WTC11 (cell line): ENCODE measurements at regions not wholly inside any gene's neighbourhood (a gene's known extent, or its start where the extent isn't known, plus 50 kb on each side); places are given as distances from the start of the nearest gene placed in this dataset.

Source experiments
- ATAC-seq: fragments of 200-7000 bp; cut with Tn5 transposase; 2 replicates; pipeline ENCODE4 v1.10.0; 2021; ENCODE audit warnings: mild to moderate bottlenecking, moderate library complexity
- CTCF ChIA-PET: fragments of 300-600 bp; sonication (Branson Sonifier 250); formaldehyde crosslinking; loops from one replicate; lab custom pipeline; 2021; ENCODE audit warnings: antibody characterized with exemption; lab: Charles Lee
- POLR2A ChIA-PET: fragments of 350-600 bp; sonication (Branson Sonifier 250); formaldehyde crosslinking; loops from one replicate; lab custom pipeline; 2021; ENCODE audit warnings: antibody characterized with exemption; lab: Charles Lee
- DNase-seq: peaks from one replicate; pipeline ENCODE4 v3.0.0; 2021; ENCODE audit warnings: low spot score
- H3K27ac Mint-ChIP-seq: 2 replicates; pipeline ENCODE4 v1.8.0; 2021; ENCODE audit warnings: mixed read lengths
- H3K27me3 Mint-ChIP-seq: 2 replicates; pipeline ENCODE4 v1.8.0; 2021; ENCODE audit warnings: low read depth, mild to moderate bottlenecking, moderate library complexity, mixed read lengths
- H3K36me3 Mint-ChIP-seq: 2 replicates; pipeline ENCODE4 v1.8.0; 2021; ENCODE audit warnings: mixed read lengths
- H3K4me1 Mint-ChIP-seq: 2 replicates; pipeline ENCODE4 v1.8.0; 2022; ENCODE audit warnings: mixed read lengths
- H3K4me3 Mint-ChIP-seq: 2 replicates; pipeline ENCODE4 v1.8.0; 2021; ENCODE audit warnings: mild to moderate bottlenecking, moderate library complexity, mixed read lengths
- H3K9me3 Mint-ChIP-seq: 2 replicates; pipeline ENCODE4 v1.8.0; 2021; ENCODE audit warnings: mixed read lengths
- AFF4 ChIP-seq: sonication (generic); formaldehyde crosslinking; IDR thresholded peaks from 2 replicates; pipeline ENCODE4 v1.8.1; 2023; ENCODE audit warnings: mild to moderate bottlenecking, missing genetic modification reagents, borderline replicate concordance
- ATF1 ChIP-seq: sonication (generic); formaldehyde crosslinking; IDR thresholded peaks from 2 replicates; pipeline ENCODE4 v1.8.1; 2023; ENCODE audit warnings: mild to moderate bottlenecking, moderate library complexity, missing genetic modification reagents
- ESRRA ChIP-seq: sonication (generic); formaldehyde crosslinking; IDR thresholded peaks from 2 replicates; pipeline ENCODE4 v1.8.1; 2022; ENCODE audit warnings: mild to moderate bottlenecking, missing genetic modification reagents, borderline replicate concordance
- GABPB1 ChIP-seq: sonication (generic); formaldehyde crosslinking; IDR thresholded peaks from 2 replicates; pipeline ENCODE4 v1.8.1; 2023; ENCODE audit warnings: mild to moderate bottlenecking, missing genetic modification reagents
- GRHL2 ChIP-seq: fragments of 250-450 bp; sonication (Bioruptor Pico); IDR thresholded peaks from 2 replicates; pipeline ENCODE4 v1.8.0; 2022; ENCODE audit warnings: mild to moderate bottlenecking, moderate library complexity; ENCODE audit not compliant: insufficient replicate concordance, severe bottlenecking
- HMGA2 ChIP-seq: fragments of 250-450 bp; sonication (Bioruptor Pico); IDR thresholded peaks from 2 replicates; pipeline ENCODE4 v1.4.0; 2021; ENCODE audit warnings: mild to moderate bottlenecking, moderate library complexity
- NFE2L1 ChIP-seq: sonication (generic); formaldehyde crosslinking; IDR thresholded peaks from 2 replicates; pipeline ENCODE4 v1.8.1; 2023; ENCODE audit warnings: missing genetic modification reagents
- NR1H2 ChIP-seq: sonication (generic); formaldehyde crosslinking; IDR thresholded peaks from 2 replicates; pipeline ENCODE4 v1.9.0; 2021; ENCODE audit warnings: mild to moderate bottlenecking, moderate library complexity, missing genetic modification reagents
- PRDM15 ChIP-seq: sonication (generic); formaldehyde crosslinking; IDR thresholded peaks from 2 replicates; pipeline ENCODE4 v1.8.0; 2022; ENCODE audit warnings: missing genetic modification reagents
- SMAD3 ChIP-seq: sonication (generic); formaldehyde crosslinking; IDR thresholded peaks from 2 replicates; pipeline ENCODE4 v1.8.0; 2022; ENCODE audit warnings: missing genetic modification reagents, mild to moderate bottlenecking, borderline replicate concordance
- SP1 ChIP-seq: sonication (generic); formaldehyde crosslinking; conservative IDR thresholded peaks from 2 replicates; pipeline ENCODE4 v1.8.1; 2022; ENCODE audit warnings: missing genetic modification reagents
- ZNF232 ChIP-seq: sonication (generic); formaldehyde crosslinking; IDR thresholded peaks from 2 replicates; pipeline ENCODE4 v1.8.0; 2022; ENCODE audit warnings: mild to moderate bottlenecking, missing genetic modification reagents
- ZNF671 ChIP-seq: fragments of 250-450 bp; sonication (Bioruptor Pico); IDR thresholded peaks from 2 replicates; pipeline ENCODE4 v1.8.0; 2021; ENCODE audit warnings: mild to moderate bottlenecking
- TF ChIP-seq, protein P1 (sequence below): sonication (generic); formaldehyde crosslinking; IDR thresholded peaks from 2 replicates; pipeline ENCODE4 v1.8.0; 2023; ENCODE audit warnings: missing genetic modification reagents
- TF ChIP-seq, protein P2 (sequence below): sonication (generic); formaldehyde crosslinking; IDR thresholded peaks from 2 replicates; pipeline ENCODE4 v1.8.1; 2023; ENCODE audit warnings: mild to moderate bottlenecking, moderate library complexity, missing genetic modification reagents

- H3K27me3 Mint-ChIP-seq = no peaks in the 10 kb centered on the region
- TF ChIP-seq HMGA2 (CRISPR knock-in tag) (no peak), GRHL2 (CRISPR knock-in tag) (no peak), ZNF232 (CRISPR knock-in tag) (no peak), NR1H2 (CRISPR knock-in tag) (no peak), SMAD3 (CRISPR knock-in tag) (no peak), AFF4 (CRISPR knock-in tag) (no peak), ATF1 (CRISPR knock-in tag) (no peak), ZNF671 (CRISPR knock-in tag) (no peak), NFE2L1 (CRISPR knock-in tag) (no peak), GABPB1 (CRISPR knock-in tag) (no peak), SP1 (no peak), PRDM15 (CRISPR knock-in tag) (no peak)
- TF ChIP-seq, protein P1, sequence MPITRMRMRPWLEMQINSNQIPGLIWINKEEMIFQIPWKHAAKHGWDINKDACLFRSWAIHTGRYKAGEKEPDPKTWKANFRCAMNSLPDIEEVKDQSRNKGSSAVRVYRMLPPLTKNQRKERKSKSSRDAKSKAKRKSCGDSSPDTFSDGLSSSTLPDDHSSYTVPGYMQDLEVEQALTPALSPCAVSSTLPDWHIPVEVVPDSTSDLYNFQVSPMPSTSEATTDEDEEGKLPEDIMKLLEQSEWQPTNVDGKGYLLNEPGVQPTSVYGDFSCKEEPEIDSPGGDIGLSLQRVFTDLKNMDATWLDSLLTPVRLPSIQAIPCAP (CRISPR knock-in tag) = no peak
- TF ChIP-seq, protein P2, sequence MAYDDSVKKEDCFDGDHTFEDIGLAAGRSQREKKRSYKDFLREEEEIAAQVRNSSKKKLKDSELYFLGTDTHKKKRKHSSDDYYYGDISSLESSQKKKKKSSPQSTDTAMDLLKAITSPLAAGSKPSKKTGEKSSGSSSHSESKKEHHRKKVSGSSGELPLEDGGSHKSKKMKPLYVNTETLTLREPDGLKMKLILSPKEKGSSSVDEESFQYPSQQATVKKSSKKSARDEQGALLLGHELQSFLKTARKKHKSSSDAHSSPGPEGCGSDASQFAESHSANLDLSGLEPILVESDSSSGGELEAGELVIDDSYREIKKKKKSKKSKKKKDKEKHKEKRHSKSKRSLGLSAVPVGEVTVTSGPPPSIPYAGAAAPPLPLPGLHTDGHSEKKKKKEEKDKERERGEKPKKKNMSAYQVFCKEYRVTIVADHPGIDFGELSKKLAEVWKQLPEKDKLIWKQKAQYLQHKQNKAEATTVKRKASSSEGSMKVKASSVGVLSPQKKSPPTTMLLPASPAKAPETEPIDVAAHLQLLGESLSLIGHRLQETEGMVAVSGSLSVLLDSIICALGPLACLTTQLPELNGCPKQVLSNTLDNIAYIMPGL = no peak
- ATAC-seq (no peak), DNase-seq (no peak)
- H3K36me3 Mint-ChIP-seq = no peaks in the 10 kb centered on the region
- ChIA-PET POLR2A (no interaction called here), CTCF (interaction anchor here (1.1 kb wide), 1 partner anchor 313 kb away, joined by 3 read pairs; no protein-coding TSS in a partner anchor)
- H3K9me3 Mint-ChIP-seq = peaks cover 5% of the 10 kb centered on the region
- no peak overlapping the region for H3K27ac Mint-ChIP-seq
- no peaks in the 10 kb centered on the region for H3K4me1 Mint-ChIP-seq
- no peak overlapping the region for H3K4me3 Mint-ChIP-seq
Observed at GRCh38 chr6:141675957-141676356, 456.8 kb upstream of the GJE1 start.

GRCh38 chr6:141669141-141669540 lies 463.6 kb upstream of the GJE1 start:
- Mint-ChIP-seq H3K4me1 (no peaks in the 10 kb centered on the region), H3K36me3 (no peaks in the 10 kb centered on the region), H3K27me3 (no peaks in the 10 kb centered on the region), H3K4me3 (no peak overlapping the region), H3K27ac (no peak overlapping the region), H3K9me3 (peaks cover 5% of the 10 kb centered on the region)
- CTCF ChIA-PET = no interaction called here
- TF ChIP-seq HMGA2 (CRISPR knock-in tag) (no peak), ESRRA (CRISPR knock-in tag) (no peak), SMAD3 (CRISPR knock-in tag) (no peak)
- POLR2A ChIA-PET = no interaction called here
- DNase-seq = no peak
- no peak for ATAC-seq
